ENCODE measurements at regions not wholly inside any gene's neighbourhood (a gene's known extent, or its start where the extent isn't known, plus 50 kb on each side); places are given as distances from the start of the nearest gene placed in this dataset.
A peak's percentile ranks its signal among the peaks of the same experiment; 100 is the strongest.

GRCh38 chr3:4042070-4042469 lies 242.8 kb downstream of the LRRN1 start:
- no peak for TF ChIP-seq CTCF (conservative IDR thresholded peaks at IDR 0.05; ENCODE audit: low read length)
- no peak for DNase-seq (ENCODE audit: low read depth)

GRCh38 chr3:4042869-4043268 lies 243.6 kb downstream of the LRRN1 start:
- no peak overlapping the region for H3K4me3 ChIP-seq (ENCODE audit: low read length)
- no peak for DNase-seq (ENCODE audit: low read depth)
- no peak for TF ChIP-seq CTCF (conservative IDR thresholded peaks at IDR 0.05; ENCODE audit: low read length)

More at GRCh38 chr3:4042070-4042469, 242.8 kb downstream of the LRRN1 start:
- no peak overlapping the region for H3K4me3 ChIP-seq (ENCODE audit: low read length)

- no peak for TF ChIP-seq CTCF (conservative IDR thresholded peaks at IDR 0.05; ENCODE audit: low read length)
- DNase-seq (ENCODE audit: low read depth), result peak; percentile 23
- H3K4me3 ChIP-seq (ENCODE audit: low read length), result no peak overlapping the region
Observed at GRCh38 chr3:4043867-4044575, 244.8 kb downstream of the LRRN1 start.

GRCh38 chr3:4044619-4045018 lies 245.4 kb downstream of the LRRN1 start:
- no peak overlapping the region for H3K4me3 ChIP-seq (ENCODE audit: low read length)
- TF ChIP-seq CTCF (conservative IDR thresholded peaks at IDR 0.05; ENCODE audit: low read length), result no peak
- DNase-seq (ENCODE audit: low read depth), result no peak

GRCh38 chr3:4045756-4046155 lies 246.5 kb downstream of the LRRN1 start:
- no peak overlapping the region for H3K4me3 ChIP-seq (ENCODE audit: low read length)
- no peak for TF ChIP-seq CTCF (conservative IDR thresholded peaks at IDR 0.05; ENCODE audit: low read length)
- DNase-seq (ENCODE audit: low read depth), result no peak

GRCh38 chr3:4047366-4047765 lies 248.1 kb downstream of the LRRN1 start:
- DNase-seq (ENCODE audit: low read depth), result no peak
- no peak overlapping the region for H3K4me3 ChIP-seq (ENCODE audit: low read length)
- no peak for TF ChIP-seq CTCF (conservative IDR thresholded peaks at IDR 0.05; ENCODE audit: low read length)

- no peak for TF ChIP-seq CTCF (conservative IDR thresholded peaks at IDR 0.05; ENCODE audit: low read length)
- no peak overlapping the region for H3K4me3 ChIP-seq (ENCODE audit: low read length)
- DNase-seq (ENCODE audit: low read depth), result no peak
Observed at GRCh38 chr3:4052706-4053105, 250.5 kb upstream of the SETMAR start.

All from AG10803 (cell line).